Thoracic aorta (tissue), 2 donors: ENCODE measurements at regions not wholly inside any gene's neighbourhood (a gene's known extent, or its start where the extent isn't known, plus 50 kb on each side); places are given as distances from the start of the nearest gene placed in this dataset.

Experiments used
- ATAC-seq: fragments of 150-250 bp; one replicate; pipeline ENCODE4 v1.8.0; 2017; ENCODE audit warnings: low read depth; ENCODE audit not compliant: insufficient number of reproducible peaks, low FRiP score
- DNase-seq: peaks from one replicate; pipeline ENCODE4 v3.0.0-alpha.2; 2020; ENCODE audit warnings: low spot score
- H3K27ac ChIP-seq, 2 donors: fragments of 200-600 bp; sonication (generic); 1 replicate in 1 of 2; 2 replicates in 1 of 2; pipeline ENCODE4 v1.5.1; 2016; ENCODE audit warnings: mild to moderate bottlenecking in 2 of 2, moderate library complexity in 2 of 2
- H3K27me3 ChIP-seq: fragments of 200-600 bp; sonication (generic); replicated peaks from 2 replicates; pipeline ENCODE4 v1.6.0; 2016; ENCODE audit warnings: mild to moderate bottlenecking; ENCODE audit not compliant: insufficient read depth
- H3K36me3 ChIP-seq: fragments of 200-600 bp; sonication (generic); one replicate; pipeline ENCODE4 v1.5.1; 2016
- H3K4me1 ChIP-seq, 2 donors: fragments of 200-600 bp; sonication (generic); 1 replicate in 1 of 2; 2 replicates in 1 of 2; pipeline versions ENCODE4 v1.5.1 to v1.6.0; 2016; ENCODE audit warnings: low read depth in 2 of 2, mild to moderate bottlenecking in 1 of 2; ENCODE audit not compliant: control insufficient read depth in 1 of 2
- H3K4me3 ChIP-seq: fragments of 200-600 bp; sonication (generic); 2 replicates; pipeline ENCODE4 v1.5.1; 2016; ENCODE audit warnings: mild to moderate bottlenecking
- H3K9me3 ChIP-seq: fragments of 200-600 bp; sonication (generic); 2 replicates; pipeline ENCODE4 v1.5.1; 2016
- TF ChIP-seq, protein P1 (sequence below): fragments of 200-600 bp; sonication (generic); IDR thresholded peaks from one replicate; pipeline ENCODE4 v1.5.1; 2019; ENCODE audit warnings: antibody characterized with exemption

DNA sequence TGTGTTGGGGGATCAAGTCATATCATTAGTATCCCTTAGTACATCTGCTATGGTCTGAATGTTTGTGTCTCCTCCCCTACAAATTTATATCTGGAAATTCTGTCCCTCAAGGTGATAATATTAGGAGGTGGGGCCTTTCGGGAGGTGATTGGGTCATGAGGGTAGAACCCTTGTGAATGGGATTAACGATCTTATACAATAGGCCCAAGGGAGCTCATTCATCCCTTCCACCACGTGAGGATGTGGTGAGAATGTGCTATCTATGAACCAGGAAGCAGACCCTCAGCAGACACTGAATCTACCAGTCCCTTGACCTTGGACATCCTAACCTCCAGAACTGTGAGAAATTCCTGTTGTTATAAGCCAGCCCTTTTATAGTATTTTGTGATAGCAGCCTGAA, 110.7 kb downstream of the PTCSC3 start:
- no peak overlapping the region for H3K4me3 ChIP-seq
- no peaks in the 10 kb centered on the region for H3K9me3 ChIP-seq
- peaks cover 5 to 13% of the 10 kb centered on the region in 2 donors for H3K4me1 ChIP-seq
- TF ChIP-seq, protein P1, sequence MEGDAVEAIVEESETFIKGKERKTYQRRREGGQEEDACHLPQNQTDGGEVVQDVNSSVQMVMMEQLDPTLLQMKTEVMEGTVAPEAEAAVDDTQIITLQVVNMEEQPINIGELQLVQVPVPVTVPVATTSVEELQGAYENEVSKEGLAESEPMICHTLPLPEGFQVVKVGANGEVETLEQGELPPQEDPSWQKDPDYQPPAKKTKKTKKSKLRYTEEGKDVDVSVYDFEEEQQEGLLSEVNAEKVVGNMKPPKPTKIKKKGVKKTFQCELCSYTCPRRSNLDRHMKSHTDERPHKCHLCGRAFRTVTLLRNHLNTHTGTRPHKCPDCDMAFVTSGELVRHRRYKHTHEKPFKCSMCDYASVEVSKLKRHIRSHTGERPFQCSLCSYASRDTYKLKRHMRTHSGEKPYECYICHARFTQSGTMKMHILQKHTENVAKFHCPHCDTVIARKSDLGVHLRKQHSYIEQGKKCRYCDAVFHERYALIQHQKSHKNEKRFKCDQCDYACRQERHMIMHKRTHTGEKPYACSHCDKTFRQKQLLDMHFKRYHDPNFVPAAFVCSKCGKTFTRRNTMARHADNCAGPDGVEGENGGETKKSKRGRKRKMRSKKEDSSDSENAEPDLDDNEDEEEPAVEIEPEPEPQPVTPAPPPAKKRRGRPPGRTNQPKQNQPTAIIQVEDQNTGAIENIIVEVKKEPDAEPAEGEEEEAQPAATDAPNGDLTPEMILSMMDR = no peak
- DNase-seq (no peak), ATAC-seq (no peak)
- H3K27ac ChIP-seq = no peak overlapping the region
- H3K27me3 ChIP-seq = no peaks in the 10 kb centered on the region
- no peaks in the 10 kb centered on the region for H3K36me3 ChIP-seq

DNA sequence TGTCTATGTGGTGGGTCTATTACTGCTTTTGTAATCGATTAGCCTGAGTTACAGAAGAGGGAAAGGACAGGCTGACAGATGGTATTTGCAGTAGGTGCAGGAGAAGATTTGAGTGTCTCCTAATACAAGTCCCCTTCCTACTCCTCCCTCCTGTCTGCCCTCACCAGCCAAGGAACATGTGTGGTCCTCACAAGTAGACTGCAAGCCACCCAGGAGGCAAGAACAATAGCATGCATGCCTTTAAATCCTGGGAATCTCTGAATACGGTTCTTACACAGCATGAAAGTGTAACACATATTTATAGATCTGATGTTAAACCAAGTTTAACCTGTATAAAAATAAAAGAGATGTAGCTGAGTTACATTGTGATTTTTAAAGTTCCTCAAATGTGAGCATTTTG, 117.0 kb downstream of the PTCSC3 start:
- ATAC-seq (no peak), DNase-seq (no peak)
- H3K9me3 ChIP-seq = no peaks in the 10 kb centered on the region
- no peaks in the 10 kb centered on the region for H3K36me3 ChIP-seq
- no peak overlapping the region for H3K4me3 ChIP-seq
- H3K27me3 ChIP-seq = no peaks in the 10 kb centered on the region
- TF ChIP-seq, protein P1 = no peak
- H3K4me1 ChIP-seq = no peaks in the 10 kb centered on the region
- H3K27ac ChIP-seq = no peak overlapping the region

DNA sequence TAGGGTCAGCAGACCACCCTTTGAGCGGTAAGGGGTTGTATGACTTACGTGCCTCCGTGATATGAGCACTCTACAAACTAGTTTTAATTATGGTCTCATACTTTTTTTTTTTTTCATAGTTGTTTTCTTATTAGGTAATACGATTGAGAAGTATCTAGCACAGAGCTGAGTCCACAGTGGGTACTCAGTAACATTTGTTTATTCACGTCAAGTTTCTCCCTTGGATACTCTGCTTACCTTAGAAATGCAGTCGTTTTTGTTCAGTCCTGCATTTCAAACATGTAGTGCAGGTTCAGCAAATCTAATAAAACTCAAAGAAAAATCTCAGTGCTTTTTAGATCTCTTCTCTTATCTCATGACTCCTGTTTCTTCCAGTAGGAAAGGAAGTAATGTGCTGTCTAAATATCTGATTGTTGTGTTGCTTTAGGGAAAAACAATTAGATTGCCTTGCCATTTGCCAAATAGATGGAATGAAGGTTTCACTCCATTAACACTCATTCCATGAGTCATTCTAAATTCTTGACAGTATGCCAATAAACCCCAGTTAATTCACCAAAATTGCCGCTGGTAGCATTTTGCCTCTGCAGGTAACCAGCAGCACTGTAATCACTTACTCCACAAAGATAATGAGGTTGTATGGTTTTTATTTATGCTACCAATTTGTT, 118.9 kb downstream of the PTCSC3 start:
- Histone ChIP-seq H3K4me1 (no peaks in the 10 kb centered on the region), H3K36me3 (no peaks in the 10 kb centered on the region), H3K4me3 (no peak overlapping the region), H3K9me3 (no peaks in the 10 kb centered on the region), H3K27ac (no peak overlapping the region), H3K27me3 (no peaks in the 10 kb centered on the region)
- TF ChIP-seq, protein P1 = no peak
- DNase-seq (no peak), ATAC-seq (no peak)

DNA sequence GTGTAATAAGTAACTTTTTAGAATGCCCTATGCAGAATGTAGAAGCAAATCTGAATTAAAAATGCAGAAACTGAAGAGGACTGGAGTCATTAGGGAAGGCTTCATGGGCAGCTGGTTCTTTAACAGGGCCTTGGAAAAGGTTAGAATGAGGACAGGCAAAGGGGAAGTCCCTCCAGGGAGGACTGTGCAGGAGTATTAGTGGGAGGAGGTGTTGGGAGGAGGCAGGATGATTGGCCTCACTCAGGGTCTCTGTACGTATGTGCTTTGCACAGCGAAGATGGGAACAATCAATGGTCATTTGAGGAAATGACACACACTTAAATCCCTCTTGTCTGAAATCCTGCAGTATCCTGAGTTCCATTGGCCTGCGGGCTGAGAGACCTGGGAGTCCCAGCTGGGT, 119.7 kb downstream of the PTCSC3 start:
- TF ChIP-seq, protein P1 = no peak
- DNase-seq (no peak), ATAC-seq (no peak)
- Histone ChIP-seq H3K27ac (no peak overlapping the region), H3K9me3 (no peaks in the 10 kb centered on the region), H3K4me3 (no peak overlapping the region), H3K36me3 (no peaks in the 10 kb centered on the region), H3K4me1 (no peaks in the 10 kb centered on the region), H3K27me3 (no peaks in the 10 kb centered on the region)

DNA sequence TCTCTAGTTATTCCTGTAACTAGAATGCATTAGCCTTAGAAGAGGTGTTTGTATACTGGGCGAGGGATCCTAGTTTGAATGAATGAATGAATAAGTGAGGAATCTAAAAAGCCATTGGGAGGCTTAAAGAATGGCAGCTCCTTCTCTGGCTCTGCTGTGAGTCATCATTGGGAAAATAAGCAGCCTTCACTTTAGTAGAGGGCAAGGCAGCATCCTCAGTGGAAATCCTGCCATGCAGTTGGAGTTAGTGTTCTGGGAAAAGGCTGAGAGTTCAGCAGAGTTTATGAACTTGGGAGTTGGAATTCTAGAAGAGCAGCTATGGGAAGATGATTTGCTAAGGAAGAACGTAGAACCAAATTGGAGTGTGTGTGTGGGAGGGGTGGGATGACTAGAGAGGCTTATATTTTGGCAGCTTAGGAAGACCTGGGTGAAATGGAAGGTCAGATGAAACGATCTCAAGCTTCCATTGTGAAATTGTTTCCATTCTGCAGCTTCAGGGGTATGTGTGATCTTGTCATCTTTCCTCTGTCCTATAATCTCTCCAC, 120.8 kb downstream of the PTCSC3 start:
- no peak overlapping the region for H3K27ac ChIP-seq
- no peaks in the 10 kb centered on the region for H3K9me3 ChIP-seq
- DNase-seq = no peak
- H3K4me3 ChIP-seq = no peak overlapping the region
- ATAC-seq = no peak
- no peaks in the 10 kb centered on the region for H3K36me3 ChIP-seq
- TF ChIP-seq, protein P1 = no peak
- H3K4me1 ChIP-seq = no peaks in the 10 kb centered on the region
- no peaks in the 10 kb centered on the region for H3K27me3 ChIP-seq
